GM12873 (cell line): ENCODE measurements at regions not wholly inside any gene's neighbourhood (a gene's known extent, or its start where the extent isn't known, plus 50 kb on each side); places are given as distances from the start of the nearest gene placed in this dataset.

Source experiments
- CTCF ChIP-seq: IDR thresholded peaks from 2 replicates; pipeline ENCODE4 v1.5.1; 2012; ENCODE audit warnings: low read depth, mild to moderate bottlenecking, moderate library complexity, low read length, control low read depth; ENCODE audit not compliant: insufficient read depth; ENCODE audit errors: missing control alignments

GRCh38 chr7:16061011-16061410 lies 360.3 kb downstream of the CRPPA start:
- TF ChIP-seq CTCF, result no peak

GRCh38 chr7:16060502-16060901 lies 360.8 kb downstream of the CRPPA start:
- no peak for TF ChIP-seq CTCF

GRCh38 chr7:16055263-16055976 lies 365.9 kb downstream of the CRPPA start:
- TF ChIP-seq CTCF, result no peak

- TF ChIP-seq CTCF, result no peak
These were observed 365.2 kb upstream of the MEOX2 start for GRCh38 chr7:16051561-16052255.

GRCh38 chr7:16046041-16046440 lies 359.6 kb upstream of the MEOX2 start:
- no peak for TF ChIP-seq CTCF

- no peak for TF ChIP-seq CTCF
These were observed 358.8 kb upstream of the MEOX2 start for GRCh38 chr7:16045296-16045695.

- no peak for TF ChIP-seq CTCF
These were observed 358.2 kb upstream of the MEOX2 start for GRCh38 chr7:16044645-16045044.
